ENCODE measurements at regions not wholly inside any gene's neighbourhood (a gene's known extent, or its start where the extent isn't known, plus 50 kb on each side); places are given as distances from the start of the nearest gene placed in this dataset.

GRCh38 chr20:48492715-48493070 lies 335.1 kb downstream of the PREX1 start:
- TF ChIP-seq EZH2phosphoT487 (IDR thresholded peaks at IDR 0.05; ENCODE audit: borderline replicate concordance, low read length) (no peak), CTCF (IDR thresholded peaks at IDR 0.05; ENCODE audit: low read depth, low read length, poor library complexity, severe bottlenecking) (no peak)
